C4-2B (cell line): ENCODE measurements at regions not wholly inside any gene's neighbourhood (a gene's known extent, or its start where the extent isn't known, plus 50 kb on each side); places are given as distances from the start of the nearest gene placed in this dataset.

Source experiments
- ZFX ChIP-seq: fragments of 450-650 bp; IDR thresholded peaks from 2 replicates; pipeline ENCODE4 v1.6.1; 2017
- TF ChIP-seq, protein P1 (sequence below): fragments of 450-650 bp; conservative IDR thresholded peaks from 2 replicates; pipeline ENCODE4 v1.5.1; 2017; ENCODE audit warnings: mild to moderate bottlenecking

- TF ChIP-seq, protein P1, sequence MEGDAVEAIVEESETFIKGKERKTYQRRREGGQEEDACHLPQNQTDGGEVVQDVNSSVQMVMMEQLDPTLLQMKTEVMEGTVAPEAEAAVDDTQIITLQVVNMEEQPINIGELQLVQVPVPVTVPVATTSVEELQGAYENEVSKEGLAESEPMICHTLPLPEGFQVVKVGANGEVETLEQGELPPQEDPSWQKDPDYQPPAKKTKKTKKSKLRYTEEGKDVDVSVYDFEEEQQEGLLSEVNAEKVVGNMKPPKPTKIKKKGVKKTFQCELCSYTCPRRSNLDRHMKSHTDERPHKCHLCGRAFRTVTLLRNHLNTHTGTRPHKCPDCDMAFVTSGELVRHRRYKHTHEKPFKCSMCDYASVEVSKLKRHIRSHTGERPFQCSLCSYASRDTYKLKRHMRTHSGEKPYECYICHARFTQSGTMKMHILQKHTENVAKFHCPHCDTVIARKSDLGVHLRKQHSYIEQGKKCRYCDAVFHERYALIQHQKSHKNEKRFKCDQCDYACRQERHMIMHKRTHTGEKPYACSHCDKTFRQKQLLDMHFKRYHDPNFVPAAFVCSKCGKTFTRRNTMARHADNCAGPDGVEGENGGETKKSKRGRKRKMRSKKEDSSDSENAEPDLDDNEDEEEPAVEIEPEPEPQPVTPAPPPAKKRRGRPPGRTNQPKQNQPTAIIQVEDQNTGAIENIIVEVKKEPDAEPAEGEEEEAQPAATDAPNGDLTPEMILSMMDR = no peak
- TF ChIP-seq ZFX = no peak
Observed at GRCh38 chr4:164551713-164552040, 202.3 kb upstream of the SMIM31 start.
